H1 (cell line): ENCODE measurements at regions not wholly inside any gene's neighbourhood (a gene's known extent, or its start where the extent isn't known, plus 50 kb on each side); places are given as distances from the start of the nearest gene placed in this dataset.

Experiments
- KDM5A ChIP-seq: fragments of 200-600 bp; IDR thresholded peaks from 2 replicates; pipeline ENCODE4 v1.7.1; 2012; ENCODE audit warnings: mild to moderate bottlenecking, low read length, inconsistent platforms, mixed read lengths
- RBBP5 ChIP-seq: IDR thresholded peaks from 2 replicates; pipeline ENCODE4 v1.7.1; 2012; ENCODE audit warnings: low read depth, mild to moderate bottlenecking, inconsistent platforms, low read length, moderate library complexity, borderline replicate concordance

DNA sequence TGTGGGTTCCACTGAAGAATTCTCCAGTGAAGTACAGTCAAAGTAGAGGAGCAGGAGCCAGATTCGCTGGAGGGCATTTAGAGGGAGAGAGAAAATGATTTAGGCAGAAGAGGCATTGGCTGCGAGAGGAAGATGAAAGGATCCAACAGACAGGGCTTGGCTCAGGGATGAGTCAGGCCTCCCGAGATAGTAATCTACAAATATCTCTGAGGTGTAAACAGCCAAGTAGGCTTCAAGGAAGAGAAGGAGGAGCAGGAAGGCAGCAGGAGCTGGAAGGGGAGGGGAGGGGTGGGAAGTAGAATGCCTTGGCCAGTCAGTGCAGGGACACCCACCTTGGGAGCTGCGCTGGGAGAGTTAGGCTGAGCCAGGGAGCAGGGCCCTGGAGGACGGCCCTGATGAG, 55.5 kb downstream of the PJA1 start (continued):
- TF ChIP-seq RBBP5 (no peak), KDM5A (no peak)
- TF ChIP-seq, all 59 proteins: peak for 0
